H1 (cell line): ENCODE measurements at regions not wholly inside any gene's neighbourhood (a gene's known extent, or its start where the extent isn't known, plus 50 kb on each side); places are given as distances from the start of the nearest gene placed in this dataset.

Source experiments
- CTCF ChIA-PET: fragments of 300-600 bp; sonication (Branson Sonifier 250); formaldehyde crosslinking; loops from one replicate; lab custom pipeline; 2021; ENCODE audit not compliant: partially characterized antibody; lab: Charles Lee
- POLR2A ChIA-PET: fragments of 300-600 bp; sonication (Branson Sonifier 250); formaldehyde crosslinking; loops from one replicate; lab custom pipeline; 2021; ENCODE audit warnings: inconsistent platforms; ENCODE audit not compliant: partially characterized antibody; lab: Charles Lee
- DNase-seq, 2 experiments: peaks; one replicate each; pipeline versions ENCODE4 v3.0.0 to v3.0.0-alpha.2; 2010 to 2022; ENCODE audit warnings: low spot score in 2 of 2, low read depth in 1 of 2, mixed read lengths in 1 of 2
- FAIRE-seq: peaks from 2 replicates; lab custom pipeline; 2011; peaks lifted over from hg19 to GRCh38; lab: Jason Lieb, UNC
- H2AFZ ChIP-seq: 2 replicates; pipeline ENCODE4 v1.8.1; 2012; ENCODE audit warnings: low read length, inconsistent platforms
- H2AK5ac ChIP-seq: 2 replicates; pipeline ENCODE4 v1.6.1; 2013; ENCODE audit warnings: low read depth, low read length
- H2BK120ac ChIP-seq: replicated peaks from 2 replicates; pipeline ENCODE3; 2013; ENCODE audit warnings: low read depth, low read length, inconsistent platforms
- H2BK12ac ChIP-seq: 2 replicates; pipeline ENCODE4 v1.6.1; 2013; ENCODE audit warnings: low read depth, low read length
- H2BK15ac ChIP-seq: 2 replicates; pipeline ENCODE4 v1.6.1; 2013; ENCODE audit warnings: low read length
- H2BK20ac ChIP-seq: 2 replicates; pipeline ENCODE4 v1.6.1; 2013; ENCODE audit warnings: low read length
- H2BK5ac ChIP-seq: 2 replicates; pipeline ENCODE4 v1.6.1; 2013; ENCODE audit warnings: low read depth, low read length
- H3K14ac ChIP-seq: 2 replicates; pipeline ENCODE4 v1.6.1; 2013; ENCODE audit warnings: inconsistent platforms; ENCODE audit not compliant: insufficient read length
- H3K18ac ChIP-seq: 2 replicates; pipeline ENCODE4 v1.6.1; 2013; ENCODE audit warnings: low read length; ENCODE audit errors: extremely low read depth
- H3K23ac ChIP-seq: 2 replicates; pipeline ENCODE4 v1.6.1; 2013; ENCODE audit warnings: inconsistent platforms; ENCODE audit not compliant: insufficient read length
- H3K23me2 ChIP-seq: 2 replicates; pipeline ENCODE4 v1.6.1; 2013; ENCODE audit warnings: low read depth, low read length
- H3K27ac ChIP-seq: 2 replicates; pipeline ENCODE4 v1.6.1; 2011; ENCODE audit warnings: low read depth, low read length, inconsistent platforms
- H3K27me3 ChIP-seq, 4 experiments: replicated peaks in 1 of 4; 1 replicate in 1 of 4; 2 replicates in 3 of 4; pipeline versions ENCODE4 v1.6.1 to v1.8.1; 2011 to 2013; ENCODE audit warnings: low read length in 3 of 4, mild to moderate bottlenecking in 3 of 4, inconsistent platforms in 2 of 4, mixed read lengths in 2 of 4, moderate library complexity in 1 of 4; ENCODE audit not compliant: control insufficient read depth in 3 of 4, insufficient read depth in 3 of 4; ENCODE audit errors: extremely low read depth in 1 of 4
- H3K36me3 ChIP-seq, 4 experiments: 2 replicates each; pipeline versions ENCODE4 v1.6.1 to v1.8.1; 2011 to 2013; ENCODE audit warnings: mild to moderate bottlenecking in 4 of 4, low read length in 3 of 4, moderate library complexity in 2 of 4, control low read depth in 1 of 4, inconsistent platforms in 1 of 4; ENCODE audit not compliant: insufficient read depth in 4 of 4, control insufficient read depth in 2 of 4
- H3K4ac ChIP-seq: replicated peaks from 2 replicates; pipeline ENCODE3; 2013; ENCODE audit warnings: low read length, low read depth, mixed read lengths, inconsistent platforms; ENCODE audit not compliant: insufficient read length
- H3K4me1 ChIP-seq, 4 experiments: replicated peaks in 1 of 4; 1 replicate in 1 of 4; 2 replicates in 3 of 4; pipeline versions ENCODE4 v1.6.1 to v1.8.1; 2011 to 2013; ENCODE audit warnings: low read length in 3 of 4, inconsistent platforms in 2 of 4, mixed read lengths in 1 of 4; ENCODE audit not compliant: insufficient read depth in 4 of 4, control insufficient read depth in 3 of 4
- H3K4me2 ChIP-seq, 2 experiments: 2 replicates each; pipeline versions ENCODE4 v1.6.1 to v1.8.1; 2011 to 2013; ENCODE audit warnings: low read depth in 2 of 2, low read length in 2 of 2, control low read depth in 1 of 2, inconsistent platforms in 1 of 2, mild to moderate bottlenecking in 1 of 2; ENCODE audit not compliant: insufficient read depth in 1 of 2
- H3K4me3 ChIP-seq, 4 experiments: fragments of 200-600, 300-600 bp in 1 of 4; sonication (generic), shearing (Covaris generic), sonication (Bioruptor Twin) in 1 of 4; 2 replicates each; pipeline versions ENCODE4 v1.5.1 to v1.8.1; 2011 to 2016; ENCODE audit warnings: low read length in 4 of 4, low read depth in 3 of 4, control low read depth in 2 of 4, inconsistent platforms in 2 of 4, mild to moderate bottlenecking in 2 of 4, mixed read lengths in 1 of 4, moderate library complexity in 1 of 4; ENCODE audit not compliant: insufficient read depth in 2 of 4; ENCODE audit errors: extremely low read depth in 1 of 4
- H3K56ac ChIP-seq: replicated peaks from 2 replicates; pipeline ENCODE3; 2013; ENCODE audit warnings: low read depth, mild to moderate bottlenecking, mixed read lengths, low read length, inconsistent platforms; ENCODE audit not compliant: insufficient read length
- H3K79me1 ChIP-seq: 2 replicates; pipeline ENCODE4 v1.6.1; 2013; ENCODE audit warnings: low read depth, low read length, control low read depth
- H3K79me2 ChIP-seq, 2 experiments: 2 replicates each; pipeline versions ENCODE4 v1.6.1 to v1.8.1; 2012 to 2013; ENCODE audit warnings: low read length in 2 of 2, mild to moderate bottlenecking in 2 of 2, inconsistent platforms in 1 of 2; ENCODE audit not compliant: insufficient read depth in 2 of 2, control insufficient read depth in 1 of 2
- H3K9ac ChIP-seq, 4 experiments: replicated peaks in 1 of 4; 1 replicate in 1 of 4; 2 replicates in 3 of 4; pipeline versions ENCODE4 v1.6.1 to v1.8.1; 2011 to 2013; ENCODE audit warnings: low read depth in 3 of 4, low read length in 3 of 4, control low read depth in 2 of 4, mild to moderate bottlenecking in 2 of 4, moderate library complexity in 2 of 4, inconsistent platforms in 1 of 4; ENCODE audit errors: extremely low read depth in 1 of 4
- H3K9me3 ChIP-seq, 2 experiments: 2 replicates each; pipeline versions ENCODE4 v1.6.1 to v1.8.1; 2012 to 2013; ENCODE audit warnings: mild to moderate bottlenecking in 2 of 2, moderate library complexity in 2 of 2, control low read depth in 1 of 2, inconsistent platforms in 1 of 2, low read depth in 1 of 2, low read length in 1 of 2, mixed read lengths in 1 of 2; ENCODE audit not compliant: insufficient read depth in 2 of 2
- H4K20me1 ChIP-seq, 2 experiments: replicated peaks in 1 of 2; 2 replicates each; pipeline versions ENCODE3 to v1.8.1; 2011 to 2013; ENCODE audit warnings: inconsistent platforms in 2 of 2, low read length in 2 of 2, mild to moderate bottlenecking in 1 of 2; ENCODE audit not compliant: insufficient read depth in 2 of 2, control insufficient read depth in 1 of 2
- H4K5ac ChIP-seq: 2 replicates; pipeline ENCODE4 v1.6.1; 2013; ENCODE audit warnings: low read length, low read depth, mixed read lengths, inconsistent platforms; ENCODE audit not compliant: insufficient read length
- H4K8ac ChIP-seq: 2 replicates; pipeline ENCODE4 v1.8.0; 2013; ENCODE audit warnings: mild to moderate bottlenecking, moderate library complexity, low read length, inconsistent platforms; ENCODE audit not compliant: insufficient read depth; ENCODE audit errors: extremely low read depth
- H4K91ac ChIP-seq: replicated peaks from 2 replicates; pipeline ENCODE3; 2013; ENCODE audit warnings: low read length, mixed read lengths, inconsistent platforms; ENCODE audit not compliant: insufficient read length
- CBX8 ChIP-seq: fragments of 300-800, 300-1000 bp; sonication (generic); IDR thresholded peaks from 2 replicates; pipeline ENCODE4 v1.7.1; 2016; ENCODE audit warnings: low read depth, low read length, borderline replicate concordance
- CHD2 ChIP-seq: IDR thresholded peaks from 2 replicates; pipeline ENCODE4 v1.6.1; 2012; ENCODE audit warnings: low read length, improper control_type of control experiment
- KDM4A ChIP-seq: IDR thresholded peaks from one replicate; pipeline ENCODE4 v1.7.1; 2012; ENCODE audit warnings: low read depth, mild to moderate bottlenecking, moderate library complexity, low read length, inconsistent platforms; ENCODE audit not compliant: severe bottlenecking
- SIX5 ChIP-seq: IDR thresholded peaks from 2 replicates; pipeline ENCODE4 v1.6.1; 2011; ENCODE audit warnings: mild to moderate bottlenecking, low read depth, low read length
- WGBS, 2 experiments: shearing (Covaris generic) in 1 of 2; methylation state at CpG; one replicate each; pipeline versions ENCODE4 v1.1.6 to v1.1.7; 2013 to 2015; ENCODE audit warnings: low lambda C conversion rate in 2 of 2, mixed read lengths in 2 of 2, inconsistent platforms in 1 of 2, low coverage in 1 of 2, missing lambda C conversion rate in 1 of 2; ENCODE audit not compliant: insufficient replicate concordance in 2 of 2, insufficient coverage in 1 of 2, insufficient read length in 1 of 2; ENCODE audit errors: extremely low coverage in 1 of 2, missing lambda C conversion rate in 1 of 2; 5-methylcytosine and 5-hydroxymethylcytosine counted together
- TF ChIP-seq, protein P1 (sequence below): IDR thresholded peaks from 2 replicates; pipeline ENCODE4 v1.6.1; 2012; ENCODE audit warnings: low read length, inconsistent platforms

DNA sequence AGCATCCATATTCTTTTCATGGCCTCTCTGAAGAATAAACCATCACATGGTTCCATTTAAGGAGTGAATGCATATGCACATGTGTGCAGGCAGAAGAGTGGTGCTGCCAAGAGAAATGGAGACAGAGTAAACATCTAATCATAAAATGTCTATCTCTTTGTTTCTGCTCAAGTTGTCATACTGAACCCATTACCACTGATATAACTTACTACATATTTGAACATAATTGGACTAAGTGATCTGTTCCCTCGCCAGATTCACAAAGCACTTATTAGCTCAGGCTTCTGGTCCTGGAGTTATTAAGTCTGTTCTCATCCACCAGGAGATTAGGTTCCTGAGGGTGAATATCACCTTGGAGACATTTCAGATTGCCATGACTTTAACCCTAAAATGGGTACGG is 72.3 kb upstream of the XYLT1 start:
- no peaks in the 10 kb centered on the region for H3K79me2 ChIP-seq
- H4K20me1 ChIP-seq: no peaks in the 10 kb centered on the region
- no peak overlapping the region for H3K14ac ChIP-seq
- H3K79me1 ChIP-seq: no peaks in the 10 kb centered on the region
- CTCF ChIA-PET: interaction anchor here (0.6 to 4.9 kb wide), 4 partner anchors 10 to 451 kb away, joined by 5 to 41 read pairs (median 10); no protein-coding TSS in a partner anchor
- H3K36me3 ChIP-seq: no peaks in the 10 kb centered on the region
- no peak overlapping the region for H3K18ac ChIP-seq
- FAIRE-seq: no peak
- POLR2A ChIA-PET: no interaction called here
- H3K4me1 ChIP-seq: no peaks in the 10 kb centered on the region
- no peak overlapping the region for H3K56ac ChIP-seq
- H3K9ac ChIP-seq: no peak overlapping the region
- H4K8ac ChIP-seq: no peak overlapping the region
- no peak overlapping the region for H4K91ac ChIP-seq
- 84% methylated on average over 2 of the region's 2 CpGs; no CpG with 5 or more reads in 1 of the 2 experiments for WGBS, 2 experiments
- no peak overlapping the region for H4K5ac ChIP-seq
- no peak overlapping the region for H3K4me2 ChIP-seq
- DNase-seq: no peak
- H2BK5ac ChIP-seq: no peak overlapping the region
- H2BK20ac ChIP-seq: no peak overlapping the region
- TF ChIP-seq, protein P1, sequence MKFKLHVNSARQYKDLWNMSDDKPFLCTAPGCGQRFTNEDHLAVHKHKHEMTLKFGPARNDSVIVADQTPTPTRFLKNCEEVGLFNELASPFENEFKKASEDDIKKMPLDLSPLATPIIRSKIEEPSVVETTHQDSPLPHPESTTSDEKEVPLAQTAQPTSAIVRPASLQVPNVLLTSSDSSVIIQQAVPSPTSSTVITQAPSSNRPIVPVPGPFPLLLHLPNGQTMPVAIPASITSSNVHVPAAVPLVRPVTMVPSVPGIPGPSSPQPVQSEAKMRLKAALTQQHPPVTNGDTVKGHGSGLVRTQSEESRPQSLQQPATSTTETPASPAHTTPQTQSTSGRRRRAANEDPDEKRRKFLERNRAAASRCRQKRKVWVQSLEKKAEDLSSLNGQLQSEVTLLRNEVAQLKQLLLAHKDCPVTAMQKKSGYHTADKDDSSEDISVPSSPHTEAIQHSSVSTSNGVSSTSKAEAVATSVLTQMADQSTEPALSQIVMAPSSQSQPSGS: no peak
- TF ChIP-seq CHD2: no peak
- no peak for TF ChIP-seq KDM4A
- no peak for TF ChIP-seq SIX5
- TF ChIP-seq CBX8: no peak
- H2BK12ac ChIP-seq: no peak overlapping the region
- H2BK15ac ChIP-seq: no peak overlapping the region
- H3K4me3 ChIP-seq: no peak overlapping the region
- no peak overlapping the region for H3K23ac ChIP-seq
- no peaks in the 10 kb centered on the region for H3K9me3 ChIP-seq
- no peaks in the 10 kb centered on the region; the same call in 1 of the 2 replicates for H3K23me2 ChIP-seq
- no peak overlapping the region for H2AFZ ChIP-seq
- H2BK120ac ChIP-seq: no peak overlapping the region
- no peak overlapping the region for H3K4ac ChIP-seq
- H3K27ac ChIP-seq: no peak overlapping the region
- H2AK5ac ChIP-seq: no peak overlapping the region
- H3K27me3 ChIP-seq: no peaks in the 10 kb centered on the region
